C4-2B (cell line): ENCODE measurements at regions not wholly inside any gene's neighbourhood (a gene's known extent, or its start where the extent isn't known, plus 50 kb on each side); places are given as distances from the start of the nearest gene placed in this dataset.

Experiments used
- H3K27ac ChIP-seq: fragments of 450-650 bp; 2 replicates; pipeline ENCODE4 v1.5.1; 2017
- CTCF ChIP-seq: fragments of 450-650 bp; conservative IDR thresholded peaks from 2 replicates; pipeline ENCODE4 v1.5.1; 2017; ENCODE audit warnings: mild to moderate bottlenecking
- ZFX ChIP-seq: fragments of 450-650 bp; IDR thresholded peaks from 2 replicates; pipeline ENCODE4 v1.6.1; 2017

- no peak for TF ChIP-seq ZFX
- TF ChIP-seq CTCF: no peak
- H3K27ac ChIP-seq: no peak overlapping the region; the same call in 1 of the 2 replicates
Measured at GRCh38 chr18:71808616-71809015, 735.5 kb downstream of the CBLN2 start.

GRCh38 chr18:71807586-71807985 is 736.6 kb downstream of the CBLN2 start:
- H3K27ac ChIP-seq: no peak overlapping the region
- TF ChIP-seq CTCF (no peak), ZFX (no peak)

GRCh38 chr18:71798986-71799673 is 745.0 kb downstream of the CBLN2 start:
- TF ChIP-seq CTCF (no peak), ZFX (no peak)
- no peak overlapping the region for H3K27ac ChIP-seq

- no peak for TF ChIP-seq CTCF
- no peak for TF ChIP-seq ZFX
Measured at GRCh38 chr18:71797554-71797953, 746.6 kb downstream of the CBLN2 start.

GRCh38 chr18:71784777-71785176 is 759.4 kb downstream of the CBLN2 start:
- TF ChIP-seq ZFX (no peak), CTCF (peak; percentile 64)
- H3K27ac ChIP-seq: no peak overlapping the region

More at GRCh38 chr18:71797554-71797953, 746.6 kb downstream of the CBLN2 start:
- no peak overlapping the region for H3K27ac ChIP-seq

DNA sequence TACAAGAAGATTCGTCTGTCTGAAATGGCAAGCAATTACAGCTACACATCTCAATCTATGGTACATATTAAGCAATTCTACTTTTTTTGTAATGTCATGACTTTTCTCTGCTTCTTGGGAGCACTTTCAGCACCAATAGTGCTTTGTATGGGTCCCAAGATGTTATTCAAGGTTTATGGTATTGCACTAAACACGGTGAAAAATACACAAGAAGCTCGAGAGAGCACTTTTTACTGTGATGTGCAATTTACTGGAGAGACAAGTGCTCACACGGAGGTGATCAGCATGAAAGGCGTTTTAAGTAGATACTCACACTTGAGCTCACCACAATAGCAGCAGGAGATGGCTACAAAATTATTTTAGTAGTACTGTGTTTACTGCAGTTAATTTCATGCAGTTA is 783.6 kb downstream of the CBLN2 start:
- TF ChIP-seq CTCF (no peak), ZFX (no peak)
- H3K27ac ChIP-seq: no peak overlapping the region

DNA sequence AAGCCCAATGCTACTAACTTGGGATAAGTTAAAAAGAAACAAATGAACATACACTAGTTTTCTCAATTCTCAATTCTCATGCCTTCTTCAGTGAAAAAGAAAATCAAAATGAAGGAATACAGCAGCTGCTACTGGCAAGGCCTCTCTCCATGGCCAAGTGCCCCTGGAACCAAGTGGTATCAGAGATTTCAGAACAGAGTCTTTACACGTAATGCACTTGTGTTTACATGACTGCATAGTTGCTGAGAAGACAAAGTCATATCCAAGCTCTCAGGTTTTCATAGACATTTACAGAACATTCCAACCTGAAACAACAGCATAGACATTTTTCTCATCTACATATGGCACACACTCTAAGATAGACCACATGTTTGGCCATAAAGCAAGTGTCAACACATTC is 789.9 kb downstream of the CBLN2 start:
- H3K27ac ChIP-seq: no peak overlapping the region
- TF ChIP-seq ZFX (no peak), CTCF (no peak)
